Endothelial cell of umbilical vein (primary cell): ENCODE measurements at regions not wholly inside any gene's neighbourhood (a gene's known extent, or its start where the extent isn't known, plus 50 kb on each side); places are given as distances from the start of the nearest gene placed in this dataset.
"Not testable (repeated sequence)": the region's sequence is repeated elsewhere in the genome, so short reads cannot be mapped to it uniquely, and the experiment has no call there.

Source experiments
- BruUV-seq: library from RNA; stranded (reverse); fragments of 400-500 nt; replicated peaks from 2 replicates; lab custom pipeline; 2021; lab: Mats Ljungman, UMichigan
- CTCF ChIA-PET: fragments of 300-600, 350-600 bp; sonication (Branson Sonifier 250); formaldehyde crosslinking; loops from one replicate; lab custom pipeline; 2021; ENCODE audit warnings: antibody characterized with exemption, inconsistent platforms; lab: Charles Lee
- POLR2A ChIA-PET: fragments of 300-600, 350-600 bp; sonication (Branson Sonifier 250); formaldehyde crosslinking; loops from one replicate; lab custom pipeline; 2021; ENCODE audit warnings: antibody characterized with exemption, inconsistent platforms; lab: Charles Lee
- DNase-seq: peaks from one replicate; pipeline ENCODE4 v3.0.0-alpha.2; 2011; ENCODE audit warnings: low read depth, low spot score
- FAIRE-seq: peaks from 2 replicates; lab custom pipeline; 2011; peaks lifted over from hg19 to GRCh38; lab: Jason Lieb, UNC
- H2AFZ ChIP-seq: 2 replicates; pipeline ENCODE4 v1.6.0; 2012; ENCODE audit warnings: low read depth, low read length, control low read depth, inconsistent platforms
- H3K27ac ChIP-seq: 2 replicates; pipeline ENCODE4 v1.5.1; 2011; ENCODE audit warnings: low read depth, mild to moderate bottlenecking, control low read depth, low read length, moderate library complexity; ENCODE audit not compliant: insufficient read depth
- H3K27me3 ChIP-seq, 2 experiments: 2 replicates each; pipeline versions ENCODE4 v1.6.0 to v1.6.1; 2011; ENCODE audit warnings: low read length in 2 of 2, mixed read lengths in 1 of 2; ENCODE audit not compliant: control insufficient read depth in 2 of 2, insufficient read depth in 2 of 2
- H3K36me3 ChIP-seq, 2 experiments: 2 replicates in 1 of 2; 3 replicates in 1 of 2; pipeline ENCODE4 v1.5.1; 2011; ENCODE audit warnings: low read length in 2 of 2, mild to moderate bottlenecking in 1 of 2, moderate library complexity in 1 of 2; ENCODE audit not compliant: control insufficient read depth in 2 of 2, insufficient read depth in 2 of 2; ENCODE audit errors: extremely low read depth in 1 of 2
- H3K4me1 ChIP-seq: 3 replicates; pipeline ENCODE4 v1.5.1; 2011; ENCODE audit warnings: mild to moderate bottlenecking, low read length; ENCODE audit not compliant: control insufficient read depth, insufficient read depth; ENCODE audit errors: extremely low read depth
- H3K4me2 ChIP-seq: 2 replicates; pipeline ENCODE4 v1.6.1; 2011; ENCODE audit warnings: low read length, control low read depth, mixed read lengths; ENCODE audit not compliant: insufficient read depth
- H3K4me3 ChIP-seq, 3 experiments: fragments of 200-600 bp in 1 of 3; sonication (generic), shearing (Covaris generic) in 1 of 3; replicated peaks in 1 of 3; 2 replicates each; pipeline ENCODE4 v1.5.1; 2011 to 2016; ENCODE audit warnings: control low read depth in 3 of 3, low read length in 3 of 3, mild to moderate bottlenecking in 2 of 3, inconsistent platforms in 1 of 3, low read depth in 1 of 3, moderate library complexity in 1 of 3; ENCODE audit not compliant: insufficient read depth in 1 of 3
- H3K79me2 ChIP-seq: 2 replicates; pipeline ENCODE4 v1.6.0; 2012; ENCODE audit warnings: low read length, inconsistent platforms; ENCODE audit not compliant: control insufficient read depth, insufficient read depth
- H3K9ac ChIP-seq: replicated peaks from 2 replicates; pipeline ENCODE3; 2011; ENCODE audit warnings: low read length, control low read depth; ENCODE audit not compliant: insufficient read depth; ENCODE audit errors: extremely low read depth
- H3K9me1 ChIP-seq: replicated peaks from 3 replicates; pipeline ENCODE4 v1.6.0; 2011; ENCODE audit warnings: mild to moderate bottlenecking, low read length; ENCODE audit not compliant: control insufficient read depth, insufficient read depth; ENCODE audit errors: extremely low read depth
- H3K9me3 ChIP-seq: replicated peaks from 2 replicates; pipeline ENCODE4 v1.5.1; 2012; ENCODE audit warnings: low read length, inconsistent platforms; ENCODE audit not compliant: control insufficient read depth, insufficient read depth
- H4K20me1 ChIP-seq: replicated peaks from 2 replicates; pipeline ENCODE3; 2011; ENCODE audit warnings: mild to moderate bottlenecking, low read length; ENCODE audit not compliant: control insufficient read depth, insufficient read depth; ENCODE audit errors: extremely low read depth
- CTCF ChIP-seq, 2 donors: IDR thresholded peaks; 1 replicate in 1 of 2; 2 replicates in 1 of 2; pipeline ENCODE4 v1.5.1; 2011; ENCODE audit warnings: low read length in 2 of 2, mild to moderate bottlenecking in 2 of 2, moderate library complexity in 2 of 2, control low read depth in 1 of 2, inconsistent platforms in 1 of 2, low read depth in 1 of 2; ENCODE audit not compliant: insufficient read depth in 1 of 2; ENCODE audit errors: extremely low read depth in 1 of 2
- EZH2 ChIP-seq: IDR thresholded peaks from 2 replicates; pipeline ENCODE4 v1.6.1; 2012; ENCODE audit warnings: borderline replicate concordance, low read depth, mild to moderate bottlenecking, moderate library complexity, low read length, inconsistent platforms; ENCODE audit not compliant: severe bottlenecking
- FOS ChIP-seq: IDR thresholded peaks from 2 replicates; pipeline ENCODE4 v1.6.1; 2011; ENCODE audit warnings: mild to moderate bottlenecking, low read length, moderate library complexity, borderline replicate concordance; ENCODE audit not compliant: insufficient read depth
- GATA2 ChIP-seq: IDR thresholded peaks from 2 replicates; pipeline ENCODE4 v1.7.0; 2011; ENCODE audit warnings: low read depth, mild to moderate bottlenecking, moderate library complexity, mixed read lengths, low read length; ENCODE audit not compliant: insufficient read length, insufficient read depth
- JUN ChIP-seq: IDR thresholded peaks from 2 replicates; pipeline ENCODE4 v1.6.1; 2011; ENCODE audit warnings: borderline replicate concordance, low read depth; ENCODE audit not compliant: insufficient read length, insufficient read depth
- MYC ChIP-seq: IDR thresholded peaks from one replicate; pipeline ENCODE4 v1.6.1; 2011; ENCODE audit warnings: mild to moderate bottlenecking, low read depth, low read length
- POLR2A ChIP-seq: IDR thresholded peaks from 2 replicates; pipeline ENCODE4 v1.6.1; 2012; ENCODE audit warnings: low read depth, mild to moderate bottlenecking, control low read depth, low read length
- POLR2AphosphoS5 ChIP-seq: IDR thresholded peaks from 2 replicates; pipeline ENCODE4 v1.6.1; 2012; ENCODE audit warnings: low read depth, mild to moderate bottlenecking, control low read depth, low read length, moderate library complexity; ENCODE audit not compliant: insufficient read depth
- dilution Hi-C: fragments of 300-500 bp; cut with MboI; formaldehyde crosslinking; loops from one replicate; pipeline ENCODE4 v1.15.0; 2019; ENCODE audit warnings: low sequenced_read_pairs; ENCODE audit not compliant: extremely low pct_ligation_motif_present
- intact Hi-C: fragments of 100-400 bp; cut with micrococcal nuclease; formaldehyde crosslinking; loops from one replicate; pipeline ENCODE4 v1.10.0; 2022
- TF ChIP-seq, protein P1 (sequence below): IDR thresholded peaks from 2 replicates; pipeline ENCODE4 v1.6.1; 2011; ENCODE audit not compliant: insufficient read depth, insufficient read length

DNA sequence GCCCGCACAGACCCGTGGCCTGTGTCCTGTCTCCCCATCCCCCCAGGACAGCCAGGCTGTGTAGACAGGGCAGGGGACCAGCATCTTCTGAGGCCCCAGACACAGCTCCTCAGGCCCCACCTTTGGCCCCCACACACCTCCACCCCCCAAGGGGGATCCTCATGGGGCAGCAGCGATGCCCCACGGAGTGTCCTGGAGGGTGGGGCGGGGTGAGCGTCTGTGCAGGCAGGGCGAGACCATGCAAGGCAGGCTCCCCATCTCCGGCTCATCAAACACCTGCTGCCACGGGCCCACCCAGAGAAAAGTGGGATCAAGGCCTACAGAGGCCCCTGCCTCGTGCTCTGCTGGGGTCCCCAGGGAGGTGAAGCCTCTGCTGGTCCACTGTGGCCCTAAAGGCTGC lies 118.7 kb upstream of the FOXD4L5 start:
- Histone ChIP-seq H3K27ac (no peak overlapping the region), H3K9ac (no peak overlapping the region), H4K20me1 (no peaks in the 10 kb centered on the region), H3K36me3 (no peaks in the 10 kb centered on the region), H2AFZ (no peak overlapping the region), H3K4me1 (no peaks in the 10 kb centered on the region), H3K79me2 (no peaks in the 10 kb centered on the region), H3K4me2 (no peak overlapping the region), H3K27me3 (no peaks in the 10 kb centered on the region), H3K9me1 (no peaks in the 10 kb centered on the region), H3K4me3 (no peak overlapping the region), H3K9me3 (peaks cover 2% of the 10 kb centered on the region)
- intact Hi-C loops (no loop called here), dilution Hi-C loops (no loop called here)
- CTCF ChIA-PET, result no interaction called here
- POLR2A ChIA-PET, result no interaction called here
- no peak for FAIRE-seq
- DNase-seq, result no peak
- TF ChIP-seq FOS, result no peak
- no peak for TF ChIP-seq JUN
- TF ChIP-seq GATA2, result no peak
- no peak for TF ChIP-seq CTCF (IDR thresholded peaks at IDR 0.05; ENCODE audit: extremely low read depth in 1 of 2, insufficient read depth in 1 of 2, low read depth in 1 of 2, low read length in 2 of 2)
- TF ChIP-seq, protein P1, sequence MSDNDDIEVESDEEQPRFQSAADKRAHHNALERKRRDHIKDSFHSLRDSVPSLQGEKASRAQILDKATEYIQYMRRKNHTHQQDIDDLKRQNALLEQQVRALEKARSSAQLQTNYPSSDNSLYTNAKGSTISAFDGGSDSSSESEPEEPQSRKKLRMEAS, result no peak
- no peak for TF ChIP-seq POLR2A
- no peak for TF ChIP-seq MYC
- TF ChIP-seq EZH2, result no peak
- no peak for TF ChIP-seq POLR2AphosphoS5
- no TSS peak for BruUV-seq

- POLR2A ChIA-PET, H3K9ac ChIP-seq, H4K20me1 ChIP-seq, H2AFZ ChIP-seq, dilution Hi-C loops, H3K4me2 ChIP-seq, H3K4me3 ChIP-seq, H3K27ac ChIP-seq, H3K36me3 ChIP-seq, DNase-seq, FAIRE-seq, CTCF ChIA-PET, H3K9me3 ChIP-seq, H3K79me2 ChIP-seq, BruUV-seq, H3K9me1 ChIP-seq, intact Hi-C loops, H3K4me1 ChIP-seq, H3K27me3 ChIP-seq: not testable (repeated sequence)
These were observed 118.1 kb upstream of the FOXD4L5 start for GRCh38 chr9:65403072-65403471.

- H3K9ac ChIP-seq, FAIRE-seq, H3K79me2 ChIP-seq, H2AFZ ChIP-seq, H3K4me2 ChIP-seq, H3K9me3 ChIP-seq, intact Hi-C loops, BruUV-seq, H4K20me1 ChIP-seq, CTCF ChIA-PET, H3K4me3 ChIP-seq, POLR2A ChIA-PET, H3K27ac ChIP-seq, dilution Hi-C loops, H3K27me3 ChIP-seq, H3K9me1 ChIP-seq, H3K36me3 ChIP-seq, H3K4me1 ChIP-seq, DNase-seq: not testable (repeated sequence)
These were observed 117.3 kb upstream of the FOXD4L5 start for GRCh38 chr9:65402206-65402870.
